CD4-positive, CD25-positive, alpha-beta regulatory T cell (primary cell): ENCODE measurements at regions not wholly inside any gene's neighbourhood (a gene's known extent, or its start where the extent isn't known, plus 50 kb on each side); places are given as distances from the start of the nearest gene placed in this dataset.

Experiments used
- ATAC-seq, 2 donors: fragments of 150-1000 bp; cut with Tn5 transposase; one replicate each; pipeline ENCODE4 v1.10.0; 2021; ENCODE audit warnings: low read depth in 2 of 2, moderate number of reproducible peaks in 2 of 2, moderate library complexity in 1 of 2
- DNase-seq, 3 donors: peaks; one replicate each; pipeline versions ENCODE4 v3.0.0 to v3.0.0-alpha.2; 2012 to 2022; ENCODE audit warnings: mixed read lengths in 1 of 3
- H3K27ac ChIP-seq: one replicate; pipeline ENCODE4 v1.7.0; 2013; ENCODE audit warnings: mild to moderate bottlenecking, low read length; ENCODE audit not compliant: insufficient read depth, poor library complexity, severe bottlenecking
- H3K27me3 ChIP-seq: one replicate; pipeline ENCODE4 v1.7.0; 2013; ENCODE audit warnings: low read length; ENCODE audit not compliant: control insufficient read depth, insufficient read depth
- H3K36me3 ChIP-seq: one replicate; pipeline ENCODE4 v1.7.0; 2013; ENCODE audit warnings: mild to moderate bottlenecking, low read length, moderate library complexity; ENCODE audit not compliant: control insufficient read depth, insufficient read depth
- H3K4me1 ChIP-seq: 2 replicates; pipeline ENCODE4 v1.7.0; 2013; ENCODE audit warnings: mild to moderate bottlenecking, low read length; ENCODE audit not compliant: insufficient read depth, control insufficient read depth, poor library complexity, severe bottlenecking
- H3K4me3 ChIP-seq: one replicate; pipeline ENCODE4 v1.7.0; 2013; ENCODE audit warnings: low read depth, mild to moderate bottlenecking, low read length, moderate library complexity
- H3K9me3 ChIP-seq, 2 experiments: 1 replicate in 1 of 2; 2 replicates in 1 of 2; pipeline ENCODE4 v1.7.0; 2013; ENCODE audit warnings: low read length in 2 of 2, mild to moderate bottlenecking in 1 of 2, moderate library complexity in 1 of 2; ENCODE audit not compliant: control insufficient read depth in 2 of 2
- H3K27ac Mint-ChIP-seq, 3 donors: one replicate each; pipeline ENCODE4 v1.8.0; 2020 to 2022; ENCODE audit warnings: mild to moderate bottlenecking in 3 of 3, mixed read lengths in 3 of 3, moderate library complexity in 2 of 3
- H3K27me3 Mint-ChIP-seq: one replicate; pipeline ENCODE4 v1.8.0; 2022; ENCODE audit warnings: mild to moderate bottlenecking, mixed read lengths
- H3K36me3 Mint-ChIP-seq: one replicate; pipeline ENCODE4 v1.8.0; 2020; ENCODE audit warnings: mixed read lengths
- H3K4me1 Mint-ChIP-seq, 4 donors: one replicate each; pipeline ENCODE4 v1.8.0; 2020 to 2022; ENCODE audit warnings: mixed read lengths in 4 of 4, mild to moderate bottlenecking in 1 of 4
- H3K4me3 Mint-ChIP-seq, 4 donors: one replicate each; pipeline ENCODE4 v1.8.0; 2020 to 2022; ENCODE audit warnings: mild to moderate bottlenecking in 4 of 4, mixed read lengths in 4 of 4, moderate library complexity in 3 of 4
- H3K9me3 Mint-ChIP-seq, 7 donors: one replicate each; pipeline ENCODE4 v1.8.0; 2020 to 2022; ENCODE audit warnings: mixed read lengths in 7 of 7, mild to moderate bottlenecking in 3 of 7, moderate library complexity in 2 of 7

DNA sequence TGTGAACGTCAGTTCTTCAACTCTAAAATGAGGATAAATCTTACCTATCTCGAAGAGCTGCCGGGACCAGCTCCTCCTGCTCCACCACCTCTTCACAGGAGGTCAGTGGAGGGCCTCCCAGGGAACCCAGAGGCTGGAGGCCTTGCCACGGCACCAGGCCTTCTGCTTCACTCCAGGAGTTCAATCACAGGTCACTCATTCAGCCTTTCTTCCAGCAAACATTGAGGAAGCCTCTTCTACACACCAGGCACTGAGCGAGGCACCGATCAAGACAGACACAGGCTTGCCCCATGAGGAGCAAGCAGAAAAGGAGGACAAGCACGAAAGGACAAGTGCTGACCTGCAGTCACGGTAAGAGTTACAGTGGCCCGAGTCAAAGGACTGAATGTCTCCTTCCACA lies 64.8 kb upstream of the WNT11 start:
- Mint-ChIP-seq H3K36me3 (no peaks in the 10 kb centered on the region), H3K4me1 (peaks cover 0 to 4% (median 1%) of the 10 kb centered on the region in 4 donors), H3K27me3 (peaks cover 14% of the 10 kb centered on the region), H3K4me3 (no peak overlapping the region), H3K9me3 (peaks cover 0 to 4% (median 0%) of the 10 kb centered on the region in 7 donors), H3K27ac (no peak overlapping the region)
- Histone ChIP-seq H3K4me1 (no peaks in the 10 kb centered on the region), H3K27me3 (no peaks in the 10 kb centered on the region), H3K4me3 (no peak overlapping the region), H3K27ac (no peak overlapping the region), H3K36me3 (no peaks in the 10 kb centered on the region), H3K9me3 (no peaks in the 10 kb centered on the region)
- ATAC-seq (no peak), DNase-seq (no peak)

GRCh38 chr11:76270389-76270788 lies 64.1 kb upstream of the WNT11 start:
- H3K4me3 ChIP-seq: no peak overlapping the region
- Mint-ChIP-seq H3K4me3 (no peak overlapping the region), H3K36me3 (no peaks in the 10 kb centered on the region), H3K27me3 (peaks cover 14% of the 10 kb centered on the region), H3K27ac (no peak overlapping the region), H3K9me3 (peaks cover 0 to 4% (median 0%) of the 10 kb centered on the region in 7 donors), H3K4me1 (peaks cover 0 to 4% (median 1%) of the 10 kb centered on the region in 4 donors)
- no peaks in the 10 kb centered on the region for H3K4me1 ChIP-seq
- H3K36me3 ChIP-seq: no peaks in the 10 kb centered on the region
- ATAC-seq: no peak
- H3K27me3 ChIP-seq: no peaks in the 10 kb centered on the region
- no peaks in the 10 kb centered on the region for H3K9me3 ChIP-seq
- DNase-seq: no peak
- no peak overlapping the region for H3K27ac ChIP-seq

DNA sequence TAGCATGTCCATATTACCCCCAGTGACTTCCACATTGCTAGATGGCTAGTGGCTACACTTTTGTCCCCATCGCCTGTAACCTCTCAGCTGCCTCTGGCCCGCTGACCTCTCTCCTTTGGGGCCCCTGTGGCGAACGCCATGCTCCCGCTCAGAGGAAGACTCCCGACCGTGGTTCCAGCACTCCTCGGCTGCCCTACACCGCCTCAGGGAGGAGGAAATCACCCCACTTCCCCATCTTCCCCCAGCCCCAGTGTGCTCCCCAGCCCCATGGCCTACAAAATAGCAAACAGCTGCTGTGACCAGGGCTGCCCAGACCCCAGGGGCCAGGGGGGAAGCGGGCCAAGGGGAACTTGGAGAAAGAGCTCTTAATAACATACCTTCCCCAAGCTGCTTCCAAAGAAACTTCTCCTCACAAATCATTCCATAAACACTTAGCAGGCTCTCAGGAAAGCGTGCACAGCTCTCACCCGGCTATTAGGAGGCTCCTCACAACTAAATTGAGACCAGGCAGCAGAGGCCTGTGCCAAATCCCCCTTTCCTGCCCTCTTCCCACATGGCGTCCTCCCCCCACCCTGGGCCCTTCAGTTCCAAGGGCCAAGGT lies 63.5 kb upstream of the WNT11 start:
- DNase-seq (no peak), ATAC-seq (no peak)
- Mint-ChIP-seq H3K27ac (no peak overlapping the region), H3K27me3 (peaks cover 14% of the 10 kb centered on the region), H3K4me3 (no peak overlapping the region), H3K4me1 (peaks cover 0 to 4% (median 1%) of the 10 kb centered on the region in 4 donors), H3K36me3 (no peaks in the 10 kb centered on the region), H3K9me3 (peaks cover 0 to 4% (median 0%) of the 10 kb centered on the region in 7 donors)
- no peaks in the 10 kb centered on the region for H3K4me1 ChIP-seq
- H3K27me3 ChIP-seq: no peaks in the 10 kb centered on the region
- H3K36me3 ChIP-seq: no peaks in the 10 kb centered on the region
- H3K9me3 ChIP-seq: no peaks in the 10 kb centered on the region
- H3K27ac ChIP-seq: no peak overlapping the region
- no peak overlapping the region for H3K4me3 ChIP-seq

- Mint-ChIP-seq H3K9me3 (peaks cover 0 to 4% (median 0%) of the 10 kb centered on the region in 7 donors), H3K27ac (no peak overlapping the region)
- no peak for ATAC-seq
These were observed 62.9 kb upstream of the WNT11 start for GRCh38 chr11:76269247-76269646.

GRCh38 chr11:76268498-76268897 lies 62.2 kb upstream of the WNT11 start:
- Histone ChIP-seq H3K4me1 (no peaks in the 10 kb centered on the region), H3K9me3 (no peaks in the 10 kb centered on the region), H3K27ac (no peak overlapping the region), H3K36me3 (no peaks in the 10 kb centered on the region), H3K4me3 (no peak overlapping the region), H3K27me3 (no peaks in the 10 kb centered on the region)
- Mint-ChIP-seq H3K9me3 (peaks cover 0 to 4% (median 0%) of the 10 kb centered on the region in 7 donors), H3K27ac (no peak overlapping the region), H3K27me3 (peaks cover 14% of the 10 kb centered on the region), H3K4me1 (peaks cover 0 to 2% (median 0%) of the 10 kb centered on the region in 4 donors), H3K4me3 (no peak overlapping the region), H3K36me3 (no peaks in the 10 kb centered on the region)
- no peak for ATAC-seq
- no peak for DNase-seq

More at GRCh38 chr11:76269247-76269646, 62.9 kb upstream of the WNT11 start:
- Mint-ChIP-seq H3K4me1 (peaks cover 0 to 2% (median 0%) of the 10 kb centered on the region in 4 donors), H3K4me3 (no peak overlapping the region), H3K36me3 (no peaks in the 10 kb centered on the region), H3K27me3 (peaks cover 14% of the 10 kb centered on the region)
- Histone ChIP-seq H3K27ac (no peak overlapping the region), H3K4me3 (no peak overlapping the region), H3K27me3 (no peaks in the 10 kb centered on the region), H3K4me1 (no peaks in the 10 kb centered on the region), H3K9me3 (no peaks in the 10 kb centered on the region), H3K36me3 (no peaks in the 10 kb centered on the region)
- no peak for DNase-seq

DNA sequence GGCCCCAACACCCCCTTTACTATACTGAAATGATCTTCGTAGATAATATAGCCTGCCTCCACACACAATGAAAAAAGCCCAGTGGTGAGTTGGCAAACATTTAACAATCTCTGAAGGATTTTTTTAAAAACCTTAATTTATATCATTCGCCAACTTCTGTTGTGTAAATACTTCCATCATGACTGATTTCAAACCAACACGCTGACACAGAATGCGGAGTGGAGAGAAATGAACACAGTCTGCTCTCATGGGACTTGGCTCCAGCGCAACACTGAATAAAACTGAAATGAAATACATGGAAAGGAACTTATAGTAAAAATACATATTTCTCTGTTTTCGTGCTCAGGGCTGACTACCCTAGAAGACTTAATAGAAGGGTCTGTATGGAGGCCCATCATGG lies 61.3 kb upstream of the WNT11 start:
- ATAC-seq: no peak
- peaks cover 0 to 1% (median 0%) of the 10 kb centered on the region in 7 donors for H3K9me3 Mint-ChIP-seq
- H3K27me3 Mint-ChIP-seq: peaks cover 11% of the 10 kb centered on the region
- H3K4me1 Mint-ChIP-seq: peaks cover 0 to 2% (median 0%) of the 10 kb centered on the region in 4 donors
- Histone ChIP-seq H3K36me3 (no peaks in the 10 kb centered on the region), H3K27ac (no peak overlapping the region), H3K27me3 (no peaks in the 10 kb centered on the region), H3K4me3 (no peak overlapping the region), H3K4me1 (no peaks in the 10 kb centered on the region), H3K9me3 (no peaks in the 10 kb centered on the region)
- H3K27ac Mint-ChIP-seq: no peak overlapping the region
- no peak for DNase-seq
- no peak overlapping the region for H3K4me3 Mint-ChIP-seq
- no peaks in the 10 kb centered on the region for H3K36me3 Mint-ChIP-seq

DNA sequence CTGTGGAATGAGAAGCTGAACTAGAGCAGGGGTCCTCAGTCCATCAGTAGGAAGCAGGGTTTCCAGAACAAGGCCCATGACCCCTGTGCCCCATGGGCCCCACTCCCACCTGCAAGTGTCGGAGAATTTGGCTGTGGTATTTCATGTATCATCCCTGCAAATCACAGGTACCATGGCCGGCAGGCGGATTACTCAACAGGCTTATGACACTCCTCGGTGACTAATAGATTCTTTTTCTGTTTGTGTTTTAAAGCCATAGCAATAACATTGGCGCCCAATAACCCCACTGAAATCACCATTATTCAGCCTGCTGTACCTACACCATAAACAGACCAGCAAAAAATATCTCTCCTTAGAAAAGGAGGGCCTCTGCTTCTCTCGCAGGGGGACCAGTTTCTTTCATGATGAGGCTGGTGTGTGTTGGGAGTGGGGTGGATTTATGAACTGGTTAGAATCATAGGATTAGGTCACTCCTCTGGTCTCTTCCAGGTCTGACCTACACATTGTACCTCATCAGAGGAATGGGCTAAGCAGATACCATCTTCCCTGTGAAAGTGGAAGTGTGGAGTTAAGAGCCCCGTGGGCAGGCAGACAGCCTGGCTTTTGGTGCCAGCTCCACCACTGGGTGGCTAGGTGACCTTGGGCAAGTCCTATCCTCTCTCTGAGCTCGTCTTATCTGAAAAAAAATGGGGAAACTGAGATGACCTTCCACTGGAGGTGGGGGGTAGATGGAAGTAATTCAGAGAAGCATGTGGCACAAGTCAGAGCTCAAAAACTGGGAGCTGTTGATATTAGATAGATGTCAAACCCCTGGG lies 60.2 kb upstream of the WNT11 start:
- ATAC-seq (no peak), DNase-seq (no peak)
- H3K27me3 ChIP-seq: no peaks in the 10 kb centered on the region
- H3K27ac Mint-ChIP-seq: no peak overlapping the region
- peaks cover 0 to 2% (median 0%) of the 10 kb centered on the region in 4 donors for H3K4me1 Mint-ChIP-seq
- peaks cover 0 to 1% (median 0%) of the 10 kb centered on the region in 7 donors for H3K9me3 Mint-ChIP-seq
- H3K36me3 Mint-ChIP-seq: no peaks in the 10 kb centered on the region
- no peaks in the 10 kb centered on the region for H3K4me1 ChIP-seq
- H3K4me3 ChIP-seq: no peak overlapping the region
- H3K9me3 ChIP-seq: no peaks in the 10 kb centered on the region
- H3K4me3 Mint-ChIP-seq: no peak overlapping the region
- no peak overlapping the region for H3K27ac ChIP-seq
- no peaks in the 10 kb centered on the region for H3K36me3 ChIP-seq
- H3K27me3 Mint-ChIP-seq: peaks cover 7% of the 10 kb centered on the region
